H1 (cell line): ENCODE measurements at regions not wholly inside any gene's neighbourhood (a gene's known extent, or its start where the extent isn't known, plus 50 kb on each side); places are given as distances from the start of the nearest gene placed in this dataset.

Experiments
- CTCF ChIA-PET: fragments of 300-600 bp; sonication (Branson Sonifier 250); formaldehyde crosslinking; loops from one replicate; lab custom pipeline; 2021; ENCODE audit not compliant: partially characterized antibody; lab: Charles Lee
- POLR2A ChIA-PET: fragments of 300-600 bp; sonication (Branson Sonifier 250); formaldehyde crosslinking; loops from one replicate; lab custom pipeline; 2021; ENCODE audit warnings: inconsistent platforms; ENCODE audit not compliant: partially characterized antibody; lab: Charles Lee
- DNase-seq, 2 experiments: peaks; one replicate each; pipeline versions ENCODE4 v3.0.0 to v3.0.0-alpha.2; 2010 to 2022; ENCODE audit warnings: low spot score in 2 of 2, low read depth in 1 of 2, mixed read lengths in 1 of 2
- FAIRE-seq: peaks from 2 replicates; lab custom pipeline; 2011; peaks lifted over from hg19 to GRCh38; lab: Jason Lieb, UNC
- H2AFZ ChIP-seq: 2 replicates; pipeline ENCODE4 v1.8.1; 2012; ENCODE audit warnings: low read length, inconsistent platforms
- H2AK5ac ChIP-seq: 2 replicates; pipeline ENCODE4 v1.6.1; 2013; ENCODE audit warnings: low read depth, low read length
- H2BK120ac ChIP-seq: replicated peaks from 2 replicates; pipeline ENCODE3; 2013; ENCODE audit warnings: low read depth, low read length, inconsistent platforms
- H2BK12ac ChIP-seq: 2 replicates; pipeline ENCODE4 v1.6.1; 2013; ENCODE audit warnings: low read depth, low read length
- H2BK15ac ChIP-seq: 2 replicates; pipeline ENCODE4 v1.6.1; 2013; ENCODE audit warnings: low read length
- H2BK20ac ChIP-seq: 2 replicates; pipeline ENCODE4 v1.6.1; 2013; ENCODE audit warnings: low read length
- H2BK5ac ChIP-seq: 2 replicates; pipeline ENCODE4 v1.6.1; 2013; ENCODE audit warnings: low read depth, low read length
- H3K14ac ChIP-seq: 2 replicates; pipeline ENCODE4 v1.6.1; 2013; ENCODE audit warnings: inconsistent platforms; ENCODE audit not compliant: insufficient read length
- H3K18ac ChIP-seq: 2 replicates; pipeline ENCODE4 v1.6.1; 2013; ENCODE audit warnings: low read length; ENCODE audit errors: extremely low read depth
- H3K23ac ChIP-seq: 2 replicates; pipeline ENCODE4 v1.6.1; 2013; ENCODE audit warnings: inconsistent platforms; ENCODE audit not compliant: insufficient read length
- H3K23me2 ChIP-seq: 2 replicates; pipeline ENCODE4 v1.6.1; 2013; ENCODE audit warnings: low read depth, low read length
- H3K27ac ChIP-seq: 2 replicates; pipeline ENCODE4 v1.6.1; 2011; ENCODE audit warnings: low read depth, low read length, inconsistent platforms
- H3K27me3 ChIP-seq, 4 experiments: replicated peaks in 1 of 4; 1 replicate in 1 of 4; 2 replicates in 3 of 4; pipeline versions ENCODE4 v1.6.1 to v1.8.1; 2011 to 2013; ENCODE audit warnings: low read length in 3 of 4, mild to moderate bottlenecking in 3 of 4, inconsistent platforms in 2 of 4, mixed read lengths in 2 of 4, moderate library complexity in 1 of 4; ENCODE audit not compliant: control insufficient read depth in 3 of 4, insufficient read depth in 3 of 4; ENCODE audit errors: extremely low read depth in 1 of 4
- H3K36me3 ChIP-seq, 4 experiments: 2 replicates each; pipeline versions ENCODE4 v1.6.1 to v1.8.1; 2011 to 2013; ENCODE audit warnings: mild to moderate bottlenecking in 4 of 4, low read length in 3 of 4, moderate library complexity in 2 of 4, control low read depth in 1 of 4, inconsistent platforms in 1 of 4; ENCODE audit not compliant: insufficient read depth in 4 of 4, control insufficient read depth in 2 of 4
- H3K4ac ChIP-seq: replicated peaks from 2 replicates; pipeline ENCODE3; 2013; ENCODE audit warnings: low read length, low read depth, mixed read lengths, inconsistent platforms; ENCODE audit not compliant: insufficient read length
- H3K4me1 ChIP-seq, 4 experiments: replicated peaks in 1 of 4; 1 replicate in 1 of 4; 2 replicates in 3 of 4; pipeline versions ENCODE4 v1.6.1 to v1.8.1; 2011 to 2013; ENCODE audit warnings: low read length in 3 of 4, inconsistent platforms in 2 of 4, mixed read lengths in 1 of 4; ENCODE audit not compliant: insufficient read depth in 4 of 4, control insufficient read depth in 3 of 4
- H3K4me2 ChIP-seq, 2 experiments: 2 replicates each; pipeline versions ENCODE4 v1.6.1 to v1.8.1; 2011 to 2013; ENCODE audit warnings: low read depth in 2 of 2, low read length in 2 of 2, control low read depth in 1 of 2, inconsistent platforms in 1 of 2, mild to moderate bottlenecking in 1 of 2; ENCODE audit not compliant: insufficient read depth in 1 of 2
- H3K4me3 ChIP-seq, 4 experiments: fragments of 200-600, 300-600 bp in 1 of 4; sonication (generic), shearing (Covaris generic), sonication (Bioruptor Twin) in 1 of 4; 2 replicates each; pipeline versions ENCODE4 v1.5.1 to v1.8.1; 2011 to 2016; ENCODE audit warnings: low read length in 4 of 4, low read depth in 3 of 4, control low read depth in 2 of 4, inconsistent platforms in 2 of 4, mild to moderate bottlenecking in 2 of 4, mixed read lengths in 1 of 4, moderate library complexity in 1 of 4; ENCODE audit not compliant: insufficient read depth in 2 of 4; ENCODE audit errors: extremely low read depth in 1 of 4
- H3K56ac ChIP-seq: replicated peaks from 2 replicates; pipeline ENCODE3; 2013; ENCODE audit warnings: low read depth, mild to moderate bottlenecking, mixed read lengths, low read length, inconsistent platforms; ENCODE audit not compliant: insufficient read length
- H3K79me1 ChIP-seq: 2 replicates; pipeline ENCODE4 v1.6.1; 2013; ENCODE audit warnings: low read depth, low read length, control low read depth
- H3K79me2 ChIP-seq, 2 experiments: 2 replicates each; pipeline versions ENCODE4 v1.6.1 to v1.8.1; 2012 to 2013; ENCODE audit warnings: low read length in 2 of 2, mild to moderate bottlenecking in 2 of 2, inconsistent platforms in 1 of 2; ENCODE audit not compliant: insufficient read depth in 2 of 2, control insufficient read depth in 1 of 2
- H3K9ac ChIP-seq, 4 experiments: replicated peaks in 1 of 4; 1 replicate in 1 of 4; 2 replicates in 3 of 4; pipeline versions ENCODE4 v1.6.1 to v1.8.1; 2011 to 2013; ENCODE audit warnings: low read depth in 3 of 4, low read length in 3 of 4, control low read depth in 2 of 4, mild to moderate bottlenecking in 2 of 4, moderate library complexity in 2 of 4, inconsistent platforms in 1 of 4; ENCODE audit errors: extremely low read depth in 1 of 4
- H3K9me3 ChIP-seq, 2 experiments: 2 replicates each; pipeline versions ENCODE4 v1.6.1 to v1.8.1; 2012 to 2013; ENCODE audit warnings: mild to moderate bottlenecking in 2 of 2, moderate library complexity in 2 of 2, control low read depth in 1 of 2, inconsistent platforms in 1 of 2, low read depth in 1 of 2, low read length in 1 of 2, mixed read lengths in 1 of 2; ENCODE audit not compliant: insufficient read depth in 2 of 2
- H4K20me1 ChIP-seq, 2 experiments: replicated peaks in 1 of 2; 2 replicates each; pipeline versions ENCODE3 to v1.8.1; 2011 to 2013; ENCODE audit warnings: inconsistent platforms in 2 of 2, low read length in 2 of 2, mild to moderate bottlenecking in 1 of 2; ENCODE audit not compliant: insufficient read depth in 2 of 2, control insufficient read depth in 1 of 2
- H4K5ac ChIP-seq: 2 replicates; pipeline ENCODE4 v1.6.1; 2013; ENCODE audit warnings: low read length, low read depth, mixed read lengths, inconsistent platforms; ENCODE audit not compliant: insufficient read length
- H4K8ac ChIP-seq: 2 replicates; pipeline ENCODE4 v1.8.0; 2013; ENCODE audit warnings: mild to moderate bottlenecking, moderate library complexity, low read length, inconsistent platforms; ENCODE audit not compliant: insufficient read depth; ENCODE audit errors: extremely low read depth
- H4K91ac ChIP-seq: replicated peaks from 2 replicates; pipeline ENCODE3; 2013; ENCODE audit warnings: low read length, mixed read lengths, inconsistent platforms; ENCODE audit not compliant: insufficient read length
- CHD1 ChIP-seq: IDR thresholded peaks from 2 replicates; pipeline ENCODE4 v1.6.1; 2012; ENCODE audit warnings: low read depth, low read length, improper control_type of control experiment
- POU5F1 ChIP-seq: IDR thresholded peaks from 2 replicates; pipeline ENCODE4 v1.6.1; 2011; ENCODE audit warnings: low read depth, mild to moderate bottlenecking, low read length, moderate library complexity
- TCF12 ChIP-seq: IDR thresholded peaks from 2 replicates; pipeline ENCODE4 v1.6.1; 2011; ENCODE audit warnings: low read depth, mild to moderate bottlenecking, low read length
- WGBS, 2 experiments: shearing (Covaris generic) in 1 of 2; methylation state at CpG; one replicate each; pipeline versions ENCODE4 v1.1.6 to v1.1.7; 2013 to 2015; ENCODE audit warnings: low lambda C conversion rate in 2 of 2, mixed read lengths in 2 of 2, inconsistent platforms in 1 of 2, low coverage in 1 of 2, missing lambda C conversion rate in 1 of 2; ENCODE audit not compliant: insufficient replicate concordance in 2 of 2, insufficient coverage in 1 of 2, insufficient read length in 1 of 2; ENCODE audit errors: extremely low coverage in 1 of 2, missing lambda C conversion rate in 1 of 2; 5-methylcytosine and 5-hydroxymethylcytosine counted together

- H2BK12ac ChIP-seq: no peak overlapping the region
- no peak overlapping the region for H3K4ac ChIP-seq
- H3K79me1 ChIP-seq: no peaks in the 10 kb centered on the region
- no peak overlapping the region for H2BK120ac ChIP-seq
- H3K9me3 ChIP-seq: no peaks in the 10 kb centered on the region
- no peaks in the 10 kb centered on the region for H3K27me3 ChIP-seq
- no peaks in the 10 kb centered on the region for H3K23me2 ChIP-seq
- no peak overlapping the region for H3K18ac ChIP-seq
- H2BK20ac ChIP-seq: no peak overlapping the region
- H3K4me2 ChIP-seq: no peak overlapping the region
- H2AFZ ChIP-seq: no peak overlapping the region
- H3K14ac ChIP-seq: no peak overlapping the region
- no peak overlapping the region for H2BK5ac ChIP-seq
- no peak overlapping the region for H4K8ac ChIP-seq
- H3K36me3 ChIP-seq: no peaks in the 10 kb centered on the region
- H2BK15ac ChIP-seq: no peak overlapping the region
- no peak overlapping the region for H4K91ac ChIP-seq
- DNase-seq (no peak), FAIRE-seq (no peak)
- POLR2A ChIA-PET: interaction anchor here (0.6 kb wide), 1 partner anchor 101 kb away, joined by 3 read pairs; no protein-coding TSS in a partner anchor
- no peak overlapping the region for H3K27ac ChIP-seq
- CTCF ChIA-PET: no interaction called here
- no peak overlapping the region for H2AK5ac ChIP-seq
- H3K4me1 ChIP-seq: no peaks in the 10 kb centered on the region
- no peak overlapping the region for H4K5ac ChIP-seq
- no peaks in the 10 kb centered on the region for H4K20me1 ChIP-seq
- H3K9ac ChIP-seq: no peak overlapping the region
- WGBS, 2 experiments: 92% methylated on average over 1 of the region's 1 CpG; no CpG with 5 or more reads in 1 of the 2 experiments
- no peaks in the 10 kb centered on the region for H3K79me2 ChIP-seq
- H3K23ac ChIP-seq: no peak overlapping the region
- no peak overlapping the region for H3K56ac ChIP-seq
- no peak overlapping the region for H3K4me3 ChIP-seq
- TF ChIP-seq CHD1 (no peak), TCF12 (no peak), POU5F1 (no peak)
These were observed 58.6 kb upstream of the PTCHD4 start for GRCh38 chr6:48169635-48170034.
